Gastrocnemius medialis (tissue), 4 donors: ENCODE measurements at regions not wholly inside any gene's neighbourhood (a gene's known extent, or its start where the extent isn't known, plus 50 kb on each side); places are given as distances from the start of the nearest gene placed in this dataset.

Experiments
- CTCF ChIP-seq, 5 experiments: fragments of 450-650 bp in 3 of 5; fragments of 200-600 bp in 2 of 5; sonication (generic) in 2 of 5; IDR thresholded peaks in 4 of 5; conservative IDR thresholded peaks in 1 of 5; 1 replicate in 4 of 5; 2 replicates in 1 of 5; pipeline ENCODE4 v1.5.1; 2016 to 2019; ENCODE audit warnings: antibody characterized with exemption in 5 of 5, mild to moderate bottlenecking in 3 of 5, moderate library complexity in 3 of 5
- POLR2A ChIP-seq, 2 donors: fragments of 450-650 bp; IDR thresholded peaks; one replicate each; pipeline ENCODE4 v1.6.1; 2017; ENCODE audit warnings: antibody characterized with exemption in 2 of 2, mild to moderate bottlenecking in 2 of 2, moderate library complexity in 2 of 2

DNA sequence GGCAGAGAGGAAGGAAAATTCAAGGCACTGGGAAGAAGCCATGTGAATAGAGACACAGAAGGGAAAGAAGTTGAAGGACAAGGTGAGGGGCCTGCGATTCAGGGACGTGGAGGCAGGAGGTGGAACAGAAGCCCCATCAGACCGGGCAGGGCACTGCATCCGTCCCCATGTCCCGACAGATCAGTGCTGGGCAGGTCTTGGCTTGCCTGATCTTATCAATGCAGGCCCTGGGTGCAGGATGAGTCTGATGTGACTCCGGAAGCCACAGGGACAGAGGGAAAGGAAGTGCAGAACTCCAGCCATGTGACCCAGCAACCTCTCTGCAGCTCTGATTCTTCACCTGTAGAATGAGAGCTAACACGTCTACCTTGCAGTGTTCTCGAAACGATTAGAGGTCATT lies 136.2 kb upstream of the CTBP2 start:
- TF ChIP-seq CTCF (IDR thresholded peaks at IDR 0.05 in 4 of 5, conservative IDR thresholded peaks at IDR 0.05 in 1 of 5) (no peak), POLR2A (IDR thresholded peaks at IDR 0.05) (no peak)
